ENCODE measurements at regions not wholly inside any gene's neighbourhood (a gene's known extent, or its start where the extent isn't known, plus 50 kb on each side); places are given as distances from the start of the nearest gene placed in this dataset.

DNA sequence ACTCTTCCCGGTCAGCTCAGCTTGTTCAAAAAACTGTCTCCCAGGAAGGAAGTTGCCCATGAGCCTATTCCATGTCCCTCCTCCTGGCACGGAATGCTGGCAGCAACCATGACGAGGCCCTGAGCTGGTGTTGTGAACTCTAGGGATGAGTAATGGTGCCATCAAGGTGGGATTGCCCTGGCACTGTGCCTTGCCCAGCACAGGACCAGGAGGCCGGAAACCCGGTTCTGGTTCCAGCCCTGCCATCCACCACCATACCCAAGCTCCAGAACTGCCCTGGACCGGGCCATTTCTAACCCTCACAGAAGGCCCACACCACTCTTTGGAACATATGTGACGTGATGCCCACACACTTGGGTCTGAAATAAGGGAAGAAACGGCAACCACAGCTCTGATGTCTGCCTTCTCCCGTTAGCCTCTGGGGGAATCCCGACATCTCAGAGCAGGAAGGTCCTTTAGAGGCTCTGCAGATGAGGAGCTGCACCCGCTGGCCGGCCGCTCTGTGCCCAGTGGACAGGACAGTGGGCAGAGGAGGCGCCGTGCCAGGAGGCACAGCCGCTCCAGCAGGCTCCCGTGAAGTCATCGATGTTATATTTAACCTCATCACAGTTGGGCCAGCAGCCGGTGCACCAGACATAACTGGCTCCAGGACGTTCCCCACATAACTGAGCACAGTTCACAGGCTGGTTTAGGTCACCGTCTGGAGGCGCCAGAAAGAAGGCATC is 462.1 kb upstream of the ID2 start:
- H3K4me3 ChIP-seq (ENCODE audit: control insufficient read depth, low read depth, low read length): no peak overlapping the region
- no peak for DNase-seq (ENCODE audit: low read depth)
- TF ChIP-seq, protein P1, sequence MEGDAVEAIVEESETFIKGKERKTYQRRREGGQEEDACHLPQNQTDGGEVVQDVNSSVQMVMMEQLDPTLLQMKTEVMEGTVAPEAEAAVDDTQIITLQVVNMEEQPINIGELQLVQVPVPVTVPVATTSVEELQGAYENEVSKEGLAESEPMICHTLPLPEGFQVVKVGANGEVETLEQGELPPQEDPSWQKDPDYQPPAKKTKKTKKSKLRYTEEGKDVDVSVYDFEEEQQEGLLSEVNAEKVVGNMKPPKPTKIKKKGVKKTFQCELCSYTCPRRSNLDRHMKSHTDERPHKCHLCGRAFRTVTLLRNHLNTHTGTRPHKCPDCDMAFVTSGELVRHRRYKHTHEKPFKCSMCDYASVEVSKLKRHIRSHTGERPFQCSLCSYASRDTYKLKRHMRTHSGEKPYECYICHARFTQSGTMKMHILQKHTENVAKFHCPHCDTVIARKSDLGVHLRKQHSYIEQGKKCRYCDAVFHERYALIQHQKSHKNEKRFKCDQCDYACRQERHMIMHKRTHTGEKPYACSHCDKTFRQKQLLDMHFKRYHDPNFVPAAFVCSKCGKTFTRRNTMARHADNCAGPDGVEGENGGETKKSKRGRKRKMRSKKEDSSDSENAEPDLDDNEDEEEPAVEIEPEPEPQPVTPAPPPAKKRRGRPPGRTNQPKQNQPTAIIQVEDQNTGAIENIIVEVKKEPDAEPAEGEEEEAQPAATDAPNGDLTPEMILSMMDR (conservative IDR thresholded peaks at IDR 0.05; ENCODE audit: control insufficient read depth, insufficient read depth, low read depth, low read length): no peak

DNA sequence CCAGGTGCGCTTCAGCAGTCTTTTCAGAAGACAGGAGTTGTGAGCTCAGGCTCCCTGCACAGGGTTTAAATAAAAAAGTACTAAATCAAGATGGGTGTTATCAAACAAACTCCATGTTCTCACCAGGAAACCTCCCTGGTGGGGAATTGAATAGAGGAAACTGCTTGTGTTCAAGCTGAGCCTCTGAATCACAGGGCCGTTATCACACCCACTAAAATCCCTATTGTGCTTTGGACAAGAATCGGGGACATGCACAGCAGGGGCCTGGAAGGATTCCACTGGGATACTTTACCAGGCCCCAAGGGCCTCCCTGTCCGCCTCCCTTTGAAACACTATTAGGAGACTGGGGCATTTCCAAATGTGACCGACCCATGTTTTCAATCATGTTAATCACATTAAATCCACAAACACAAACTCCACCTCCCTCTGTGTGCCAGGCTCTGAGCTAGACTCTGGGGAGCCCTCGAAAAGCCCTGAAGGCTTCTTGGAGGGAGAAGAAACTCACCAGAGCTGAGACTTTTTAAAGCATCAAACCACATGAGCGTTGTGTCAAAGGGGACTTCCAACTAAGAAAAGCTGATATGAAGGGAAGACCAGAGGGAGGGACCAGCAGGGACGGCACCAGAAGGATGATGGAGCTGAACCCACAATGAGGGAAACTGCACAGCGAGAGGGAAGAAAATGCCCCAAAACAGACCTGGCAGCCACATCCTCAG is 458.7 kb upstream of the ID2 start:
- TF ChIP-seq, protein P1 (conservative IDR thresholded peaks at IDR 0.05; ENCODE audit: control insufficient read depth, insufficient read depth, low read depth, low read length): no peak
- DNase-seq (ENCODE audit: low read depth): no peak
- no peak overlapping the region for H3K4me3 ChIP-seq (ENCODE audit: control insufficient read depth, low read depth, low read length)

DNA sequence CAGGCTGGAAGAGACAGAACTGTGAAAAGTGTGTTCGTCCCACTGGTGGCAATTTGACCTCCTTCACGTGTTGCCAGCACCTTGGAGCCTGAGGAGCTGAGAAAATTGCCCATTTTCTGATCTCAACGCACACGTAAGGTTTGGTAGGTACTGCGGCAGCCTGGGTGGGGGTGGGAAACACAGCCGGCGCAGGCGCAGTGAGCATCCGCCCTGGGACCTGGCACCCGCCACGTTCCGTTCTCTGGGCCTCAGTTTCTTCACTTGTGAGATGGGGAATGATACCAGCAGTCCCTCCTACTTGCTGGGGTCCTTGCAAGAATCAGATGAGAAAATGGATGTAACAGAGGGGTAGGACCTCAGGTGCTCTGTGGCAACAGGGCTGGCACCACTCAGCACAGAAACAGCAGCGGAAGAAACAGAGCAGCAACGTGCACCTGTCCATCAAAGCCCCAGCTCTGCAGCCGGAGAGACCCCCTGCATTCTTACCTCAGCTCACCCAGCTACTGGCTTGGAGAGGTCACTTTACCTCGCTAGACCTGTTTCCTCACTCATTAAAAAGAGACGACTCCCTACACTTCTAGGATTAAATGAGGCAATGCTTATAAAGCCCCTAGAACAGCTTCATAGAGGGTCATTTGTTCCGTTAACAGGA is 458.0 kb upstream of the ID2 start:
- TF ChIP-seq, protein P1 (conservative IDR thresholded peaks at IDR 0.05; ENCODE audit: control insufficient read depth, insufficient read depth, low read depth, low read length): no peak
- DNase-seq (ENCODE audit: low read depth): no peak
- no peak overlapping the region for H3K4me3 ChIP-seq (ENCODE audit: control insufficient read depth, low read depth, low read length)

DNA sequence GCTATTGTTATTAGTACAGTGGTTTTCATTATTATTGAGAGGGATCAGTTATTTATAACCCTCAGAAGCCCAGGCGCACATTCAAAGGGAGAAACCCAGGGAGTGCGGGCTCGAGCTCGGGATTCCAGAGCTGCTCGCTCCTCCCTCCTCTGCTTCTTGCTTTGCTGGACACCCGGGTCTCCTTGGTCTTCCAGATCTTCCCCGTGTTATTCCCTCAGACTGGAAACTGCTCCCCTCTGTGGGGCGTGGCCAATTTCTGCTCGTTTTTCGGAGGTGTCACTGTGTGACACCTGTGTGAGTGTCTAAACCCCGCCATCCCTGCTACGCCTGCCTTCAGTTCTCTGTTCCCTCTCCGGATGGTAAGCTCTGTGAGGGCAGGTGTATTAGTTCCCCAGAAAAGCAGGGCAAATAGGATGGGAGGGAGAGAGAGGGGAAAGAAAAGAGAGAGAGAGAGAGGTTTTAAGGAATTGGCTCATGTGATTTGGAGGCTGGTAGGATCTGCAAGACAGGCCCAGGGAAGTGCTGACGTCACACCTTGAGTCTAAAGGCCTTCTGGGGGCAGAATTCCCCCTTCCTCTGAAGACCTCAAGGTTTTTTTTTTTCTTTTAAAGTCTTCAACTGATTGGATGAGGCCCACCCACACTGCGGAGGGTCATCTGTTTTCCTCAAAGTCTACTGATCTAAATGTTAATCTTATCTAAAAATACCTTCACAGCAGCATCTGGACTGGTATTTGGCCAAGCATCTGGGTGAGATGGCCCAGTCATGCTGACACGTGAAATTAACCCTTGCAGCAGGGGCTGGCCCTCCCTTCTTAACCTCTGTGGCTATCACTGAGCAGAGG is 457.3 kb upstream of the ID2 start:
- no peak overlapping the region for H3K4me3 ChIP-seq (ENCODE audit: control insufficient read depth, low read depth, low read length)
- TF ChIP-seq, protein P1 (conservative IDR thresholded peaks at IDR 0.05; ENCODE audit: control insufficient read depth, insufficient read depth, low read depth, low read length): no peak
- DNase-seq (ENCODE audit: low read depth): no peak

DNA sequence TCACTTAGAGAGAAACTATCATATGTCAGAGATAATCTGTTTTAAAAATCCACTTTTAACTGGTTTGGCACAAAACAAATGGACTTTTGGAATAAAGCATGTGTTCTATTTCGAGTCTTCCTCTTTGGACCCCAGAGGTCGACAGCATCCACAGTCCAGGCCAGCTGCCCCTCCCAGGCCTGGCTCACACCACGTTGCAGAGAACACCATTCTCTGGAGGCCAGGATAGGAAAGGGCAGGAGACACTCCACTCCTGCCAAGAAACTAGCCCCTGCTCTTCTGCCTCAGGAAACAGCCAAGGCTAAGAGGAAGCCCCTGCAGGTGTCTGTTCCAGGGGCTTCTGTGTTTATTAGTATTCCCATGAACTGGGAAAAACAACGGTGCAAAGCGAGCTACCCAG is 456.6 kb upstream of the ID2 start:
- TF ChIP-seq, protein P1 (conservative IDR thresholded peaks at IDR 0.05; ENCODE audit: control insufficient read depth, insufficient read depth, low read depth, low read length): no peak
- no peak overlapping the region for H3K4me3 ChIP-seq (ENCODE audit: control insufficient read depth, low read depth, low read length)
- DNase-seq (ENCODE audit: low read depth): no peak

DNA sequence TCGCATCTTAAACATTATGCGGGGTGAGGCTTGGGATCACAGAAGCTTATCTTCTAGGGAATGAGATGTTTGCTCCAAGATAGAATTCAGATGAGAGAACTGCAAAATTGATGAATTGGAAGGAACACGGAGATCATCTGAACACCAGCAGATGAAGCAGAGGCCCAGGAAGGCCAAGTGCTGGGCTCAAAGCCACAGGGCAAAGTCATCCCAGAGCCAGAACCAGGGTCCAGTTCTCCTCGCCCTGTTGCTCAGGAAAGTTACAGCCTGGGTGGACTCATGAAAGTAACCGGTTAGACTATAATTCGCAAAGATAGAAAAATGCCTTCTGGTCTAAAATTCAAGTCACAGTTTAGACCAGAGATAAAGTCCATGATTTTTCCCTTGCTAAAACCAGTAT is 456.1 kb upstream of the ID2 start:
- TF ChIP-seq, protein P1 (conservative IDR thresholded peaks at IDR 0.05; ENCODE audit: control insufficient read depth, insufficient read depth, low read depth, low read length): no peak

More for the DNA sequence above, 456.1 kb upstream of the ID2 start:
- H3K4me3 ChIP-seq (ENCODE audit: control insufficient read depth, low read depth, low read length): no peak overlapping the region
- no peak for DNase-seq (ENCODE audit: low read depth)

All from fibroblast of mammary gland (primary cell).